Right lobe of liver (tissue), 6 donors: ENCODE measurements at regions not wholly inside any gene's neighbourhood (a gene's known extent, or its start where the extent isn't known, plus 50 kb on each side); places are given as distances from the start of the nearest gene placed in this dataset.

Experiments
- ATAC-seq, 4 donors: fragments of 200-7000 bp; cut with Tn5 transposase; one replicate each; pipeline ENCODE4 v1.9.1; 2020; ENCODE audit warnings: mild to moderate bottlenecking in 4 of 4, moderate library complexity in 4 of 4
- DNase-seq, 3 donors: peaks; one replicate each; pipeline ENCODE4 v3.0.0-alpha.2; 2020
- H3K27ac ChIP-seq, 3 donors: fragments of 200-600 bp; one replicate each; pipeline ENCODE4 v1.8.0; 2022
- H3K27me3 ChIP-seq, 2 donors: fragments of 200-600 bp; one replicate each; pipeline ENCODE4 v1.8.0; 2022
- H3K36me3 ChIP-seq, 4 donors: fragments of 200-600 bp; sonication (generic) in 1 of 4; one replicate each; pipeline versions ENCODE4 v1.5.1 to v1.8.0; 2017 to 2022; ENCODE audit warnings: control low read depth in 1 of 4
- H3K4me1 ChIP-seq, 4 donors: fragments of 200-600 bp; sonication (generic) in 1 of 4; one replicate each; pipeline versions ENCODE4 v1.5.1 to v1.8.0; 2017 to 2022; ENCODE audit warnings: control low read depth in 1 of 4
- H3K4me3 ChIP-seq, 3 donors: fragments of 200-600 bp; one replicate each; pipeline ENCODE4 v1.8.0; 2022
- H3K9me3 ChIP-seq, 4 donors: fragments of 200-600 bp; sonication (generic) in 1 of 4; one replicate each; pipeline versions ENCODE4 v1.5.1 to v1.8.0; 2017 to 2022; ENCODE audit warnings: control low read depth in 1 of 4
- CTCF ChIP-seq, 4 donors: fragments of 200-600 bp in 3 of 4; fragments of 450-650 bp in 1 of 4; IDR thresholded peaks; one replicate each; pipeline versions ENCODE4 v1.5.1 to v1.8.0; 2016 to 2022; ENCODE audit warnings: antibody characterized with exemption in 4 of 4, mild to moderate bottlenecking in 2 of 4
- POLR2A ChIP-seq: fragments of 450-650 bp; IDR thresholded peaks from one replicate; pipeline ENCODE4 v1.6.1; 2017; ENCODE audit warnings: antibody characterized with exemption, mild to moderate bottlenecking
- WGBS: methylation state at CpG from one replicate; pipeline ENCODE4 v1.1.6; 2018; ENCODE audit warnings: low coverage, low lambda C conversion rate; ENCODE audit not compliant: insufficient coverage; ENCODE audit errors: missing lambda C conversion rate; 5-methylcytosine and 5-hydroxymethylcytosine counted together
- intact Hi-C, 2 donors: fragments of 100-400 bp; cut with DNase I; formaldehyde crosslinking; loops; one replicate each; pipeline versions ENCODE4 v1.11.2 to v1.14.1; 2022
- donor health status: DM: no; HTN: yes; CAD: no.
- donor health status: DM: no; HTN: no; CAD: no.
- donor health status: DM: no; HTN: no; CAD: no.
- donor health status: DM: no; HTN: yes; CAD: no.
- donor health status: DM: no; HTN: yes; CAD: no.

- intact Hi-C loops = no loop called here
- TF ChIP-seq CTCF (IDR thresholded peaks at IDR 0.05) = no peak
- TF ChIP-seq POLR2A = no peak
- ATAC-seq (no peak), DNase-seq (no peak)
- 53% methylated on average over 3 of the region's 3 CpGs for WGBS
- no peaks in the 10 kb centered on the region for H3K9me3 ChIP-seq
- H3K36me3 ChIP-seq = no peaks in the 10 kb centered on the region
- no peaks in the 10 kb centered on the region for H3K27me3 ChIP-seq
- H3K27ac ChIP-seq = no peak overlapping the region
- H3K4me1 ChIP-seq = no peaks in the 10 kb centered on the region
- no peak overlapping the region for H3K4me3 ChIP-seq
These were observed 429.4 kb downstream of the GXYLT1 start for GRCh38 chr12:41715256-41715655.

- TF ChIP-seq POLR2A = no peak
- TF ChIP-seq CTCF (IDR thresholded peaks at IDR 0.05) = no peak
- no peak overlapping the region for H3K4me3 ChIP-seq
These were observed 435.0 kb downstream of the GXYLT1 start for GRCh38 chr12:41709463-41710285.

GRCh38 chr12:41709012-41709411, 435.7 kb downstream of the GXYLT1 start:
- Histone ChIP-seq H3K27ac (no peak overlapping the region), H3K4me1 (no peaks in the 10 kb centered on the region), H3K36me3 (no peaks in the 10 kb centered on the region), H3K9me3 (no peaks in the 10 kb centered on the region), H3K4me3 (no peak overlapping the region), H3K27me3 (no peaks in the 10 kb centered on the region)
- WGBS = 40% methylated on average over 3 of the region's 3 CpGs
- DNase-seq (no peak), ATAC-seq (no peak)
- TF ChIP-seq CTCF (IDR thresholded peaks at IDR 0.05) = no peak
- no peak for TF ChIP-seq POLR2A
- intact Hi-C loops = no loop called here

More at GRCh38 chr12:41709463-41710285, 435.0 kb downstream of the GXYLT1 start:
- no peaks in the 10 kb centered on the region for H3K9me3 ChIP-seq
- no peak overlapping the region for H3K27ac ChIP-seq
- no peaks in the 10 kb centered on the region for H3K27me3 ChIP-seq
- WGBS = 13% methylated on average over 5 of the region's 5 CpGs
- H3K36me3 ChIP-seq = no peaks in the 10 kb centered on the region
- intact Hi-C loops = no loop called here
- H3K4me1 ChIP-seq = no peaks in the 10 kb centered on the region
- ATAC-seq (peak in 2 of 4 donors; percentile 28 to 60), DNase-seq (no peak)

GRCh38 chr12:41706376-41706775, 438.3 kb downstream of the GXYLT1 start:
- H3K4me1 ChIP-seq = no peaks in the 10 kb centered on the region
- ATAC-seq (no peak), DNase-seq (no peak)
- intact Hi-C loops = no loop called here
- H3K27ac ChIP-seq = no peak overlapping the region
- no peaks in the 10 kb centered on the region for H3K36me3 ChIP-seq
- no peak for TF ChIP-seq POLR2A
- TF ChIP-seq CTCF (IDR thresholded peaks at IDR 0.05) = no peak
- 53% methylated on average over 1 of the region's 1 CpG for WGBS
- no peaks in the 10 kb centered on the region for H3K27me3 ChIP-seq
- no peak overlapping the region for H3K4me3 ChIP-seq
- H3K9me3 ChIP-seq = no peaks in the 10 kb centered on the region
